ENCODE measurements at regions not wholly inside any gene's neighbourhood (a gene's known extent, or its start where the extent isn't known, plus 50 kb on each side); places are given as distances from the start of the nearest gene placed in this dataset.

DNA sequence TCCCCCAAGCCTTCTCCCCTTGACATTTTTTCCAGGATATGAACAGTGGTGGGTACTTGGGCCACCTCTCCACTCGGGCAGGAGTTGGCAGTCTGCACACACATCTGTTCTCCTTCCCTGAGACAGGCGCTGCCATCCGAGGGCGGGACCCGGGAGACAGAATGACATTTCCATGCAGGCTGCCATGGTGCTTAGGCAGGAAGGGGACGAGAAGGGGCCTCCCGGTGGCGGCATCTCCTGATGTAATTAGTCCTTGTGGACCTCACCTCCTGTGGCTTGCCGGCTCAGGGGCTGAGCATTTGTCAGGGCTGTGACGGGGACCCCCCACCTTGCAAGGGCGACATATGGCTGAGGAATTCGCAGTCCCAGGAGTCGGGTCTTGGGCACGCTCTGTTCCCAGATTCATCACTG lies 197.2 kb downstream of the FOXL1 start:
- DNase-seq: no peak

DNA sequence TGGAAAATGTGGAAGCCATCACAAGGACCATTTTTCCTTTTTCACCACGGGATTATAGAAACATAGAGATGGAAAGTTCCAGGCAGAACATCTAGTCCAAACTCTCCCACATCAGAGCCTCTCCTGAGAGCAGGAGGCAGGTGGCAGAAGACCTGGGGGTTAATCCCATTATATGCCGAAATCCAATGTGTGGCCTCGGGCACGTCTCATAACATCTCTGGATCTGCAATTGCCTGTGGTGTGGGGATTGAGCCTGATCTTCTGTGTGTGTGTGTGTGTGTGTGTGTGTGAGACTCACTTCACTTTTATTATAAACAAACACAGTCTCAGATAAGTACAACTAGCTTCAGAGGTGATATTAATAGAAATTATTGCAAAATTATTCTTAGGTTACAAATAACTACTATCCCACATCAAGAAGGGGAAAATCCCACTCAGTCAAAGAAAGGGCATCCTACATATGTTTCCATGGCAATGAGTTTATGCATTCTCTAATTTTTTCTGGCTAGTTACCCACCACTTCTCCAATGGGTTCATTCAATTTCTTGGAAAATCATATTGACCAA lies 199.1 kb downstream of the FOXL1 start:
- DNase-seq: no peak

DNA sequence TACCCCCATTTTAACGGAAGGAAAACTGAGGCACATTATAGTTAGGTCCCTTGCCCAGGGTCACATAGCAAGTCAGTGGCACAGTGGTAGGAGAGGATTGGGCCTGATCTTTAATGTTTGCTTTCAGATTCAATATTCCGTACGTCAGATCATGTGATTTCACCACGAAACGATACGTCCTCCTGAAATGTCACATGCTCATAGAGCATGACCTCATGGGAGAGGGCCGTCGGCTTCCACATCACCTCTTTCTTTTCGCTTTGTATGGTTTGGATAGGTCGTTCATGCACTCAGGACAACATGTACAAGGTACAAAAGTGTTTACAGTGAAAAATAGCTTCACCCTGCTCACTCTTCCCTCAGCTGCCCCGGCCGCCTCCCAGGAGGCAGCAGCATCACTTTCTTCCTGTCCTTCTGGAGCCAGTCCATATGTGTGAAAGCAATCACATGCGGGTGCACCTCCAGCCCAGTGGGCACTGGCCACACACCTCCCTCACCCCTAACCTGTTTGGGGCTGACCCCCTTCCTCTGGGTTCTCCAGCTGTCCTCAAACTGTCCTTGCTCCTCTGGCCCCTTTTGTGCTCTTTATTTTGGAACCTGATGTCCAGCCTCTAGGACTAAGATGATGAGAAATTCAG lies 199.9 kb downstream of the FOXL1 start:
- DNase-seq: no peak

DNA sequence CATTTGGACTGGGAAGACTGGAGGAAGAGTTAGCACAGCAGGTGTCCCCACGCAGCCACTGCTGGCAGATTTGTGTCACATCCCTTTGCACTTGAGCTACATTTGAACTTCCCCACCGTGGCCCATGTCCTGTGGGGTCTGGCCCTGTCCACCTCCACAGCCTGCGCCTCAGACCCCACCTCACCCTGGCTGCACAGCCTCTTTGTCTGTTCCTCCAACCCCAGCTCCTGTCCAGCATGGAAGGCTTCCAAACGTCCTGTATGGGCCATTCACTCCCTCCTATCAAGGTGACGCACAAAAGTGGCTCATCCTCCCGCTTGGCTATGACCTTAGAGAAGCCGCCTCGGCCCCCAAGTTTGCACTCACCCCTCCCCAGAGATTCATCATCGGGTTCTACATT lies 200.6 kb downstream of the FOXL1 start:
- no peak for DNase-seq

DNA sequence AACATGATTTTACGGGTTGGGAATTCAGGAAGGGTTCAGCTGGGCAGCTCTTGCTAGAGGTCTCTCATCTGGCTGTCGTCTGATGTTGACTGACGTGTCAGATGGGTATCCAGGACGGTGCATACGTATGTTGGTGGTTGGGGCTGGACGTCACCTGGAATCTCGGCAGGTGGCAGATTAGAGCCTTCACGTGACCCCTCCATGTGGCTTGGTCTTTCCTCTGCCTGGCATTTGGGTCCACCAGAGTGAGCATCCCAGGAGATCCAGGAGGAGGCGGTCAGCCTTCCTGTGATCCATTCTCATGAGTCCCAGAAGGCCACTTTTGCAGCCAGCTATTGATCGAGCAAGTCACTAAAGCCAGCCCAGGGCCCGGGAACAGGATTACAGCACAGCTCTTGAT lies 202.7 kb downstream of the FOXL1 start:
- no peak for DNase-seq

DNA sequence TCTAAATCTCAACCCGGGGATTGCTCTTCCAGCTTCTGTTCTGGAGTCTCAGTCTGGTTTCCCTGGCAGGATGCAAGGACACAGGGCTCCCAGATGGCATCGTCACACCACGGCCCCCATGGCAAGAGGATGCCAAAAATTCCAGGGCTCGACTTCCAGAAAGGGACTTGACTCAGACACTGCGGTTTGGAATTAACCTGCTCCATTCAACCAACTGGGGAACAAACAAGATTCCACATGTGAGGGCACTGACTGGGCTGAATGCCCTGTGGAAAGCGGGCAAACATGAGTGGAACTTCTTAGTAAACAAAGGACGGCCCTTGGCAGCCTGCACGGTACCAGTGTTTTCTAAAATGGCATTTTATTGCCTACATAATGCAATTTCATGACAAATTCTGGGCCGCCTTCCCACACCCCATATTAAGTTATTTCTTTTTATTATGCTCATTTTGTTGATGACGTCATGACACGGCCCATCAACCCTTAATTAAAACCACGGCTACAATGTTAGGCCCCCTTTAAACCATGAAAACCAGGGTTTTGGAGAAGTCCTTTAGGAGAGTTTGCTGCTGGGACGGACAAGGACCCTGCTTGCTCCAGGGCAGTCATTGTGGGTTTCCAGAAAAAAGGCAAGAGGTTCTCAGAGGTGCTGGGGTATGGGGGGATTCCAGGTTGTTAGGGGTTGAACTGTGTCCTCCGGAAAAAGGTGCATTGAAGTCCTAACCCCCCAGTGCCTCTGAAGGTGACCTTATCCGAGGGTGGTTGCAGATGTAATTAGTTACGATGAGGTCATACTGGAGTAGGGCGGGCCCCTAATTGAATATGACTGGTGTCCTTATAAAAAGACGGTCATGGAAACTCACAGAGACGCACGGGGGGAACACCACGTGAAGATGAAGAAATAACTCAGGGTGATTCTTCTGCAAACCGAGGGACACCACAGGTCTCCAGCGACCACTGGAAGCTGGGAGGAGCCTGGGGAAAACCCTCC lies 205.6 kb downstream of the FOXL1 start:
- DNase-seq: no peak

DNA sequence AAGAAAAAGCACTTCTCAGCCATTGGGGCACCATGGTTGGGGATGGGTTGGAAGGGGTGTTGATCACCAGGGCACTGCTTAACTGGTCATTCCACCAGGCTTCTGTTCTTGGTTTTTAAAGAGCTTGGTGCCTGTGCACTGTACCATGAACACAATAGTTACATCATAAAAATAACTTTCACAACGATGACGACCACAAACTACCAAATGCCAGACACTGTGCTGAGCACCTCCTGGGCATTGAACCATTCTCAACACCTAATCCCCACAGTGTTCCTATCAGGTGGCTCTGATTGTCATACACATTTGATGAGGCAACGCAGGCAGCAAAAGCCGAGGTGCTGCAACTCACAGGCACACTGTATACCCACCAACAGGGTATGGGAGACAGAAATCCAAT lies 208.0 kb downstream of the FOXL1 start:
- DNase-seq: no peak

DNA sequence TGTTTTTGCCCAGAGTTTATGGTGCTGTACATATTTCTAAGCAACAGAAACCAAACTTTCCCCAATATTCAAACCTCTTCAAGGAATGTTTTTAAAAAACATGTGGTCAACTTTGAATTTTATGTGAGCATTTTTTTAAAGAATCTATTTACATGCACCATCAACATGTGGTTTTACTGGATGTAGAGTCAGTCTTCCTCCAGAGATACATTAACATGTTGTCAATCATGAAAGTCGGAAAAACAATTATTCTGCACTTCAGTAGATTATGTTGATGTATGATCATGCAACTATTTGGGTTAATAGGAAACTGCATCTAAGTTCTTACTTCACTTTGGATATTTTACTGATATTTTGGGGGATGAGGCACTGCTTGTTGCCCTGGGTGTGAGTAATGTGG lies 208.6 kb downstream of the FOXL1 start:
- DNase-seq: no peak

DNA sequence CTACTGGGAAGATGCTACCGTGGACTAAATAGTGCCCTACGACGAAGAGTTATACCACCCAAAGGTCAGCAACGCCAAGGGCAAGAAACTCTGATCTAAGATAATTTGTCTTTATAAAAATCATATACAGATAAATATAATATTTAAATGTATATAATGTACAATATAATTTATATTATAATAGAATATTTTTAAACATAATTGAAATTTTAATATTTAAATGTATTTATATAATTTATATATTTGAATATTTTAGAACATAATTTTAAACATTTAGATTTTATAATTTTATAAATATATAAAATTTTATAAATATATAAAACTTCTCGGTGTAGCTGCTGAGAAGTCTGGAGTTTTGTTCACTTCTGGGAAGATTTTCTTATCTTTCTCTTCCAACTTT lies 209.2 kb downstream of the FOXL1 start:
- DNase-seq: no peak

DNA sequence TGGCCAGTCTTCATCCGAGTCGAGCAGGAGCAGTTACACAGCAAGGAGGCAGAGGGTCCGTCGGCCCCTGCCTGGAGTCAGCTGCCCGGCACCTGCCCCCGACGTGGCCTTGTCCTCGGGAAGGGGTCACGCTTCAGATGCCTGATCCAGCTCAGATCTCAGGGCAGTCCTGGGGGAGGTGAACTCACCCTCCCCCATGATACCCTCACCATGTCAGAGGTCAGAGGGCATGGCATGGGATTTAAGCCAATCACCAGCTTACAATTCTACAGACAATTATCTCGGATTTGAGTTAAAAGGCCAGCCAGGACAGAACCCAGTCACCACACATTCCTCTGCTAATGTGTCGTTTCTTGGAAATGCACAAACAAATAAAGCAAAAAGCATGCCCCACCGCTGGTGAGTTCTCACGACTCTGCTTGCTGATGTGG lies 211.3 kb downstream of the FOXL1 start:
- DNase-seq: no peak

DNA sequence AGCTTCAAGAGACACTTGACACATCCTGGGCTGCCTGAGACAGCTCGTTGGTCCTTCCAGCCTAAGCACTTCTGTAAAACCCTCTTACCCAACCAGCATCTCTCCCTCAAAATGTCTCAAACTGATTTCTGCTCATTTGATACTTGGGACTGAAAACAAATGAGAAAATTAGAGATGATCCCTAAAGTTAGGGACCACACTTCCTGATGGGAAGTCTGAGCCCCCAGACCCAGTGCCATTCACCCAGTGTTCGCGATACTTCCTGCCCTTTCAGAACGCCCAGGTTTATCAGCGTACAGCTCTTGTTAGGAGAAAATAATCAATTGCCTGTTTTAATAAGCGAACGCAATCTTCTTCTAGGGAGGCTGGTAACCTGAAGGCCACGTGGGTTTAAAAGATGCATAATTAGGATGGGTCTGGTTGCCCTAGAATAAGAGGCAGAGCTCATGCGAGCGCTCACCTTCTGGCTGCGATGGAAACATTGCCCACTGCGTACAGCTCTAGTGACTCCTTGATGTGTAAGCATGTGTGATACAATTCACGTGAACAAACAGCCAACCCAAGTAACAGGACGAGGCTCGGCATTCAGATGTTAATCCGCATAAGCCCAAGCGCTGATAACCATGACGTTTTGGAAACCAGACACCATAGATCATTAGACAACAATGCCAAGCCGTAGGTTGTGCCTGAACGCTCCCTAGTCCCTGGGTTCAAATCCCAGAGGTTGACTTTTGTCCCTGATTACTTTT lies 213.1 kb downstream of the FOXL1 start:
- no peak for DNase-seq

DNA sequence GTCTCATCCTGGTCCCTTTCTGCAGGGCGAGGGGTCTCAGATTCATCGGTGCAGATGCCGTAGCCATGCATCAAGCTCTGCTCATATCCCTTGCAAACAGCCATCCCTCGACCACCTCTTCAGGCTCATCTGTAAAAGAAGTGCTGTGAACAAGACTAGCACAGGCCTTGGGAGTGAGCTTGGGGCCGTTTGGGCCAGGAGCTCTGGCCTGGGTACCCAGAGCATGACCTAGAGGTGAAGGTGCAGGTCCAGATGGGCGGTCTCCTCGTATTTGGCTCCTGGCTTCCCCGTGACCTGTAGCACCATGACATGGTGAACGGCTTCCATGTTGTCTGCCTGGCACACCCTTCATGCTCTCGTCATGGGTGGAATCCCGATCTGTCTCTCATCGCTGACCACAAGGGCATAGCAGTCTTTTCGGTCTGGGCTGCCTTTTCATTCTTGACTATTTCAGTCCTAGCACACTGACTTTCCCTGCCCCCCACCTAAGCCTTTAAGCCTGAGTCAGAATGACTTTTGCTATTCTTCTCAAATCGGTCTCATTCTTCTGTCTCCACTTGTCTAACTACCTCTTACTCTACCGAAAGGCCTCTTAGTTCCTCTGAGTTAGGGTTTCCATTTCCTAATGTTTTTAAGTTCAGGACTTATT lies 216.0 kb downstream of the FOXL1 start:
- DNase-seq: no peak

DNA sequence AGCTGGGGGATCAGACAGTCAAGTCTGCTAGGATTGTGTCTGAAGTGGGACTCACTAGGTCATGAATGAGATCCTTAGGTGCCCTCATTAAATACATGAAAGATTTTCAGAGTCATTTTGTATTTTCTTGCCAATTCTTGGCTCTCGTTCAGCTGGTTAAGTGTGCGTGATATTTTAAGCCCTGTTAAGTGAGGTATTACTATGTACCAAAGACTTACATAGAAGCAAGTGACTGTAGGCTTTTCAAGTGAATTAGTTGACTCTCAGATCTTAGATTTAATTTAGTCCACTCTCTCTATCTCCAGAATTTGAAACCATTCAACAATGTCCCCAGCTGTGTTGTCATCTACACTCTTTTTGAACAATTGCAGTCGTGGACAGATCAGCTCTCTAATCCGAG lies 219.4 kb downstream of the FOXL1 start:
- no peak for DNase-seq

DNA sequence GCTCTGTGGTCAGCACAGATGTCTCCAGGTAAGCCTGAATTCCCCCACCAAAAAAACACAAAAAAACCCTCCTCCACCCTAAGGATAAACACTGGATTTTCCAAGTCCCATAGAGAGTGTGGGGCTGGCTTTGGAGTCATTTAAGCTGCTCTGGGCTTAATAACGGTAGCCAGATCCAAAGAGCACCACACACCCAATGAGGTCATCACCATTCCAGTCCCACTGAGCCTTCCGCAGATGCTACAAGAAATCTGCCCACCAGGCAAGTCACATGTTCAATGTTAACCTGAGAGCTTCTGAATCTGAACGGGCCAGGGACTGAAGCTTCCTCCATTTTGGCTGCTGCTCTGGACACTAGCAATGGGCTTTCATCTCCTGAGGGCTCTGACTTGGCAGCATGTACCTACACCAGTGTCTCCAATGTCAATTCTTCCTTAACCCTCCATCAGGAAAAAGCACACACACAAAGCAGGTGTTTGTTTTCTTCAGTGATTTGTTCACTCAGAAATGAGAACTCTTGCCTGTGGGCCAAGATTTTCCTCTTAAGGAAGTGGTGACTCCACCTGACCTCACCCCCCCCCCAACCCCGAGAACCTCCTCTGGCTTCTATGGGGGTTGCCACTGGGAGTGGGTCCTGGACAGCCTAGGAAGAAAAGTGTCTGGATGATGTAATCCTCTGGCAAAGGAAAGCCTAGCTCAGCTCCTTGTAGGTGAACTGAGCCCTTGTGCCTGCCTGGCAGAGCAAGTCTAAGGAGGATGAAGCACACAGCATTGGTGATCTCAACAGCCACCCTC lies 220.1 kb downstream of the FOXL1 start:
- DNase-seq: no peak

DNA sequence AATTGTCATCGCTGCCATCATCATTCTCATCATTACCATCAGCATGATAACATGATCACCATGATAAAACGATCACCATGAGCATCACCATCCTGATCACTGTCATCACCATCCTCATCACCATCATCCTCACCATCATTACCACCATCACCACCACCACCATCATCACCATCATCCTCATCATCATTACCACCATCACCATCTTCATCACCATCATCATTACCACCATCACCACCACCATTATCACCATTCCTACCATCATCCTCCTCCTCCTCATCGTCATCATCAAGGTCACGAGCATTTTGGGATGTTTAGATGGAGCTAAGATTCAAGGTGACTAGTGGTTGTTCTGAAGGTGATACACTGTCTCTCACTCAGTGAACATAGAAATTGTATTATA lies 221.0 kb downstream of the FOXL1 start:
- no peak for DNase-seq

DNA sequence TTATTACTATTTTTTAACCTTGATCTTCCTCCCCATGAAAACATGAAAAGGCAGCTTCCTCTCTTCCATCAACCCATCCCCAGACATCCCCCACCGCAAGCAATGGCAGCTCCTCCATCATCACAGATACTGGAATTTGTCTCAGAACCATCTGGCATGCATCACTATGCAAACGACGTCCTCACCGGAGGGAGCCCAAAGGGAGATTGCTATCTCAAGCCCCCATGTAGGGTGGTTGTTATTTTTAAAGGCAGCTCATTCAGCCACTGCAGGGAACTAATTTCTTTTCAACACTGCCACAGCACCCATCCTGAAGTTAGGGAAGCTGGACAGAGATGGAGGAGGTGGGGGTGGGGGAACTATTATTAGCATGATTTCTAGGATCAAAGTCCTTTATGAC lies 222.5 kb downstream of the FOXL1 start:
- no peak for DNase-seq

DNA sequence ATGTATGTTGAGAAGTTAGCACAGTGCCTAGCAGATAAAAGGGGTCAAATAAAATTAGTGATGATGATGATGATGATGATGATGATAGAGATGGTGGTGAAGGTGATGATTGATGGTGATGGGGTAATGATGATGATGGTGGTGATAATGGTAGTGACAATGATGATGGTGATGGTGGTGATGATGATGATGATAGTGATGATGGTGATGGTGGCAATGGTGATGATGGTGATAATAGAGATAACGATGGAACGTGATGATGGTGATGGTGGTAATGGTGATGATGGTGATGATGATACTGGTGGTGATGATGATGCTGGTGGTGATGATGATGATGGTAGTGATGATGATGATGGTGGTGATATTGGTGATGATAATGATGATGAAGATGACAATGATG lies 223.7 kb downstream of the FOXL1 start:
- DNase-seq: no peak

DNA sequence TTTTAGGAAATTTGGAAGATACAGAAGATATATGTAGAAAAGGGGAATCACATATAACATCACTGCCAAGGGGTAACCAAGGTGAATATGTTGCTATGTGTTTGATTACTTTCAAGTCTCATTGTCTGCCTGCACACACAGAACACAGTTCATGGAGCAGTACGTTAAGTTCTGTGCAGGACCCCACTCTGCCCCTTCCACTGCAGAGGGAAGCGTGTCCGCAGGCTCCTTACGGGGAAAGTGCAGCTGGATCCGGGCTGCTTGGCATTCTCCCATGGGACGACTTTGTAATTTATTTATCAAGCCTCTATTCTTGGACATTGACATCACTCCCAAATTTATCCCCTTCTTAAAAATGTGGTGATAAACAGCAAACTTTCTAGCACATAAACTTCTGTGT lies 226.8 kb downstream of the FOXL1 start:
- DNase-seq: no peak

DNA sequence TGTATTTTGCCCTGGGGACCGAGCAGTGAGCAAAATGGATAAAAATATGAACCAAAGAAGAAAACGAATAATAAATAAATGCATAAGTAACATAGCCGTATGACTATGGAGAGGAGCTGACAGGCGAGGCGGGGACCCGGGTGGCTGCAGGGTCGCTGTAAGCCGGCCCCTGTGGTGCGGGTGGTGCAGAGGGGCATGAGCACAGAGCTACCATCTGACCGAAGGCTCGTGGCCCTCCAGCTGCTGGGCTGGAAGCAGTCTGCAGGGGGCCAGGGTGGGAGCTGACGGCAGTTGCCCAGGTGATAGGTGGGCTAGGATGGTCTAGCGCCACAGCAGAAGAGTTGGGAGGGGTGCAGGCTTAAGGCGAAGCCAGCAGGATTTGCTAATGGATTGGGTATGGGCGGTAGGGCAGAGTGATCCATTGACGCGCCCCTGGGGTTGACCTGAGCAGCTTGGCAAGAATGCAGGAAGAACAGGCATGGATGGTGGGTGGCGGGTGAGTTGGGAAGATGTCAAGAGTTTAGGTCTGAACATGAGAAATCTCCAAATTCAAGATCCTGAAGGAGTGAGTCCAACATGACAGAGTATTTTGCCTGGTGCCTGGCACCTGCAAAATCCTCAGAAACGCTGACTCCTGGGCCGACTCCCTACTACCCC lies 228.0 kb downstream of the FOXL1 start:
- no peak for DNase-seq

DNA sequence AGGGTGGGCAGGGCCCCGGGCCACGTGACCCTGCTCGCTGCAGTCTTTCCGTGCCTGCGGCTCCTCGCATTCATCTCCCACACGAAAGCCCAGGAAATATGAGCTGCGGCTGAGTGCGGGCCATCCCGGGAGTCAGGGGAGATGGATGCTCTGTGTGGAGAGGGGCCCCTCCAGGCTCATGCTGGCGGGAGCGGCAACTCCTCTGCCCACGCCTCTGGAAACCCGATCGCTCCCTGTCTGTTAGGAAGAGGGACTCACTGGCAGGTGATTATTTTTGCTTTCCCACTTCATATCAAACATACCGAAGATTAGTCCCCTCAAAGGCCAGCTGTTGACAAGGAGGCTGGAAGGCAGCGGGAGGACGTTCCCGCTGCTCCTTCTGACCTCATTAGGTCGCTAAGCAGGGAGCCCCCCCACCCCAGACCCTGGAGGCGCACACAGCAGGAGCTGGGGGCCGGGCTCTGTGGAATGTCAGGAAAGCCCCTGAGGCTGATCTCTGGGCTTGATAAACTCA lies 228.5 kb downstream of the FOXL1 start:
- DNase-seq: no peak

DNA sequence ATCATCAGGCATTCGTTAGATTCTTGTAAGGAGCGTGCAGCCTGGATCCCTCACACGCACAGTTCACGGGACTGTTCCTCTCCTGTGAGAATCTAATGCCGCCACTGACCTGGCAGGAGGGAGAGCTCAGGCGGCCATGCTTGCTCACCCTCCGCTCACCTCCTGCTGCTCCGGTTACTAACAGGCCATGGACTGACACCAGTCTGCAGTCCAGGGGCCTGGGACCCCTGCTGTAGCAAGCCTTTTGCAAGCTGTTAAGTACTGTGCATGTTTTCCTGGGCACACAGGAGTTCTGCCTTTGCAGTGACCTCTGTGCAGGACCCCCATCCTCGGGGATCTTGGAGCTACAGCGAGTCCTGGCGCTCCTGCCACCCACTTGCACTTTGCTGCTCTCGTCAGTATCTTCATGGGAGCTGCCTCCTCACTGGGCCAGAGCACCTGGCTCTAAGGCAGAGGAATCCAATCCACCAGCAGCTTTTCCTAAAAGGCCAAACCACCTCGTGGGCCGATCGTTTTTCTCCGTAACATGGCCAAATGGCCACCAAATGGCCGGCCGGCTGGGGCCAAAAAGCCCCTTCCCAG lies 230.6 kb downstream of the FOXL1 start:
- DNase-seq: no peak

All from effector CD4-positive, alpha-beta T cell (primary cell).